ENCODE measurements at regions not wholly inside any gene's neighbourhood (a gene's known extent, or its start where the extent isn't known, plus 50 kb on each side); places are given as distances from the start of the nearest gene placed in this dataset.

DNA sequence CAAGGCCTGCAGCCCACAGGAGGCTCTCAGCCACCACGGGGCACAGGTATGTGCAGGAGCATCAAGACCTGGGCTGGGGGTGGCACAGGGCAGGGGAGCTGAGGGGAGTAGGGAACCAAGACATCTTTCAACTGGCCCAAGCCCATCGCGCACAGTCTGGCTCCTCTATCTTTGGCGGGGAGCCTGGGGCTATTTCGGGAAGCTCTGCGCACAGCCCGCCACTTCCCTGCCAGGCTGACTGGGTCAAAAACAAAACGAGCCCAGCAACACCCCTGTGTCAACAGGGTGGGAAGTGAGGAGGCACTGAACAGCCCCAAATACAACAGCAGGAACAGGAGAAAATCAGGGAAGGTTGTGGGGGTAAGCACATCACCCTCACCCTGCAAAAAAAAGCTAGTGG is 83.9 kb downstream of the ARL6IP4 start:
- no peak for TF ChIP-seq EZH2 (IDR thresholded peaks at IDR 0.05; ENCODE audit: low read length)
- TF ChIP-seq, protein P1, sequence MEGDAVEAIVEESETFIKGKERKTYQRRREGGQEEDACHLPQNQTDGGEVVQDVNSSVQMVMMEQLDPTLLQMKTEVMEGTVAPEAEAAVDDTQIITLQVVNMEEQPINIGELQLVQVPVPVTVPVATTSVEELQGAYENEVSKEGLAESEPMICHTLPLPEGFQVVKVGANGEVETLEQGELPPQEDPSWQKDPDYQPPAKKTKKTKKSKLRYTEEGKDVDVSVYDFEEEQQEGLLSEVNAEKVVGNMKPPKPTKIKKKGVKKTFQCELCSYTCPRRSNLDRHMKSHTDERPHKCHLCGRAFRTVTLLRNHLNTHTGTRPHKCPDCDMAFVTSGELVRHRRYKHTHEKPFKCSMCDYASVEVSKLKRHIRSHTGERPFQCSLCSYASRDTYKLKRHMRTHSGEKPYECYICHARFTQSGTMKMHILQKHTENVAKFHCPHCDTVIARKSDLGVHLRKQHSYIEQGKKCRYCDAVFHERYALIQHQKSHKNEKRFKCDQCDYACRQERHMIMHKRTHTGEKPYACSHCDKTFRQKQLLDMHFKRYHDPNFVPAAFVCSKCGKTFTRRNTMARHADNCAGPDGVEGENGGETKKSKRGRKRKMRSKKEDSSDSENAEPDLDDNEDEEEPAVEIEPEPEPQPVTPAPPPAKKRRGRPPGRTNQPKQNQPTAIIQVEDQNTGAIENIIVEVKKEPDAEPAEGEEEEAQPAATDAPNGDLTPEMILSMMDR (optimal IDR thresholded peaks at IDR 0.05 in 1 of 3, IDR thresholded peaks at IDR 0.05 in 1 of 3, conservative IDR thresholded peaks at IDR 0.05 in 1 of 3; ENCODE audit: extremely low read depth in 1 of 3, insufficient read depth in 2 of 3, low read length in 3 of 3), result no peak
